NCI-H69 (cell line): ENCODE measurements at regions not wholly inside any gene's neighbourhood (a gene's known extent, or its start where the extent isn't known, plus 50 kb on each side); places are given as distances from the start of the nearest gene placed in this dataset.

Source experiments
- DNase-seq: peaks from one replicate; lab custom pipeline; 2025; lab: John Stamatoyannopoulos, UW

DNA sequence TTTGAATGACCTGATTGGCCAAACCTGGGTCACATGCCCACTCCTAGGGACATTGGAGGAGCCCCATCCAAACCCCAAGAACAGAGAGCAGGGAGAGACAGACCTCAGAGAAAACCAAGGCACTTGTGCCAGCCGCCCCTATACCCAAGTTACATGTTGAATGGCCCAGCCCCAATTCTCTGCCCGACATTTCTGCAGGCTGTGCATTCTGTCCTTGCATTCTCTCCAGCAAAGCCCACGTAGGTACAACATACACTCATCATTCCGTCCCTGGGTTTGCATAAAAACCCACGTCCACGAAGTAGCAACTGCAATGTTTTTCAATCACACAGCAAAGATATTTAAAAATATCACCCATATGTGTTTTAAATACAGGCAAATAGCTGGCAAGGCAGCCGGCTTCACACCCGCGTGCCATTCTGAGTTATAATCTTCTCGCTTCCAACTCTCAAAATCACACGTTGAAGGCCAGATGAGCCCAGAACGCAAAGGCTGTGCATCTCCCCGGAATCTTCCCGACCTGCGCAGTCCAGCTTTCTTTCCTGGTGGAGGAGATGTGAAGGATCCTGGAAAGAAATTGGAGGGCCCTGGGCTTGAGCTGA, 91.7 kb upstream of the MYL2 start:
- no peak for DNase-seq

DNA sequence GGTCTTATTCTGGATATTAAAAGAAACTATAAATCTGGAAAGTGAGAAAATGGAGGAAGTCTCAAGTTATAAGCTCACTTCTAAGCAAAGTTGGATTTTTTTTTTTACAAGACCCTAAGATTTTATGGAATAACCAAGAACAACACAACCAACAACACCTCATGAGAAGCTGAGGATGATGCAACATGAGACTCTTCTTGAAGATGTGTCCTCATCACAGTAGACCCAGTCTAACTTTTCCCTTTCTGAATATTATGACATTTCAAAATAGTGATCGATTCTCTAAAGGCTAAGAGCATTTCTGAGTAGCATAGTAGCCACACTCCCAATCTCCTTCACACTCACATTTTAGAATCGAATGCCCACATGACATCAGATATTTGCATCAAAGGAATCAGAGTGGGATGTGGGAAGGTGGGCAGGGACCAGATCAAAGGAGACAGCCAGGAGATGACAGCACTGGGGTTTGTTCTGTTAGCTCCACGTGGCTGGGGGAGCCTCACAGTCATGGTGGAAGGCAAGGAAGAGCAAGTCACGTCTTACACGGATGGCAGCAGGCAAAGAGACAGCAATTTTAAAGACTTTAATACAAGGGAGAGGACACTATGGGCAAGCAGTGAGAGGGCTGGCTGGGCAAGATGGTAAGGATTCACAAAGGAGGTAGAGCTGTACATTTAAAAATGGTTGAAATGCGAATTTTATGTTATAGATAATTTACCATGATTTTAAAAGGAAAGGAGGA, 90.7 kb upstream of the MYL2 start:
- no peak for DNase-seq

DNA sequence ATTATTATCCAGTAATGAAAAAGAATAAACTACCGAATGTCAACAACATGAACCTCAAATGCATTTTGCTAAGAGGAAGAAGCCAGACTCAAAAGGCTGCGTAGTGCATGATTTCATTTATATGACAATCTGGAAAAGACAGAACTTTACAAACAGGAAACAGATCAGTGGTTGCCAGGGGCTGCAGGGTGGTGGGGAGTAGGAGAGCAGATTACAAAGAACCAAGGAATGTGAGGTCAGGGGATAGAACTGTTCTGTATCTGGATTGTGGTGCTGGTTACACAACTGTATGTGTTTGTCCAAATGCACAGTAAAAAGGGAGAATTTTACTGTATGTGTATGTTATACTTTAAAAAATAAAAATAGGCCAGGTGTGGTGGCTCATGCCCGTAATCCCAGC, 89.7 kb upstream of the MYL2 start:
- no peak for DNase-seq

GRCh38 chr12:111006621-111007020, 86.2 kb upstream of the MYL2 start:
- no peak for DNase-seq

DNA sequence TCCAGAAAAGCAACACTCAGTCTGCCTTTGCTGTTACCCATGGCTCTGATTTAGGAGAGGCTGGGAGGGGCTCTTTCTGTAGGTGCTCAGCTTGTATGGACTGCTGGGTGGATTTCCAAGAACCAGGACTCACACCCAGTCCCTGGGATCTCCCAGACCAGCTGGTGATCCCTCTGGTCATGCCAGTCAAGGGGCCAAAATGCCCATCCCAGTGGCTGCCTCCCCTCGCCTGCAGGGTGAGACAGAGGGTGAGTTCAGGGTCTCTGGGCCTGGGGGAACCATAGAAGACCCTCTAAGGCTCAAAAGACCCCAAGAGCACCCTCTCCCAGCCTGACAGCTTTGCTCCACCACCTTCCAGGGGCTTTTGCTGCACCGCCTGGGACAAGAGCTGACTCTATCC, 78.6 kb upstream of the MYL2 start:
- no peak for DNase-seq

DNA sequence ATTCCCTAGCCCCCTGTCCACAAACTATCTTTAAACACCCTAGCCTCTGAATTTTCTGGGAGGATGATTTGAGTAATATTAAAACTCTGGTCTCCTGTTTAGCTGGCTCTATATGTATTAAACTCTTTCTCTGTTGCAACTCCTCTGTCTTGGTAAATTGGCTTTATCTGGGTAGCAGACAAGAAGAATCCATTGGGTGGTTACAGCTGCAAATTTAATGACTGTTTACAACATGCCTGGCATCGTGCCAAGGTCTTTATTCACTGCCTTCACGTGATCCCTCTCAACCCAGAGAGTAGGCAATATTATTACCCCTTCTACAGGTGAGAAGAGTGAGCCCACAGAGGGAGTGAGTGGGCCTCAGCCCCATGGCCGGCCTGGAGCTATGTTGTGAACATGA, 77.8 kb upstream of the MYL2 start:
- peak; percentile 29 for DNase-seq

DNA sequence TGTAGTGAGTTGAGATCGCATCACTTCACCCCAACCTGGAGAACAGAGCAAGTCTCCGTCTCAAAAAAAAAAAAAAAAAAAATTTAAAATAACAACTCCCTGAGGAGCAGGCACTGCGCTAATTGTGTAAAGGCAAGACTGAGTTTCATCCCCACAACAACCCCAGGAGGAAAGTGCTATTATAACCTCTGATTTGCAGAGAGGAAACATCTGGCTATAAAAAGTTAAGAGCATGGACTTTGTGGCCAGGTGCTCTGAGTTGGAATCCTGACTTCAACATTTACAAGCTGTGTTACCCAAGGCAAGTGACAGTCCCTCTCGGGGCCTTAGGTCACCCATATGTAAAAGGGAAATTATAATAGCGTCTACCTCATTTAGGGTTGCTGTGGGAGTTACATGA, 76.0 kb upstream of the MYL2 start:
- no peak for DNase-seq

DNA sequence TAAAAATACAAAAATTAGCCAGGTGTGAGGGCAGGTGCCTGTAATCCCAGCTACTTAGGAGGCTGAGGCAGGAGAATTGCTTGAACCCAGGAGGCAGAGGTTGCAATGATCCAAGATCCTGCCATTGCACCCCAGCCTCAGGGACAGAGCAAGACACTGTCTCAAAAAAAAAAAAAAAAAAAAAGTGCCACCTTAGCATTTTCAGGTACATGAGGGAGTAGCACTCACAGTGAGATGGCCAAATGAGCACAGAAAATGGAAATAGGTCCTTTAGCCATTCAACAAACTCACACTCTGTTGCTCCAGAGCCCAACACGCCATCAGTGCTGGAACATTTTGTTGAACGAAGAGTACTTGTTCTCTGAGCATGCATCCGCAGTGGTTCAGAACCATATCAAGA, 75.2 kb upstream of the MYL2 start:
- DNase-seq: no peak

GRCh38 chr12:110995016-110995415, 74.6 kb upstream of the MYL2 start:
- no peak for DNase-seq

DNA sequence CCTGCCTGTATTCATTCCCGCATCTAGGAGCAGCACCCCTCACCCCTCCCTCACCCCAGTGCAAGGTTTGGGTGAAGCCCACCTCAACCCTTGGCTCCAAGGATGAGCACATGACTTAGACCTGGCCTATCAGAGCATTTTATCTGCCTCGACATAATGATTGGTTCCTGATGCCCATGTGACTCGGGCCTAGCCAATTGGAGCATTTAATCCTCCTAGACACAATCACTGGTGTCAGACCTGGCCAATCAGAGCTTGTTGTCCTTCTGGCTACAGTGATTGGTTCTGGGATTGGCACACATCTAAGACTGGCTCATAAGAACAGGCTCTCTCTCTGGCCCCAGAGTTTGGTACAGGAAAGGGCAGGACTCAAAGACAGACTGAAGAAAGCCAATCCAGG, 73.1 kb upstream of the MYL2 start:
- no peak for DNase-seq

DNA sequence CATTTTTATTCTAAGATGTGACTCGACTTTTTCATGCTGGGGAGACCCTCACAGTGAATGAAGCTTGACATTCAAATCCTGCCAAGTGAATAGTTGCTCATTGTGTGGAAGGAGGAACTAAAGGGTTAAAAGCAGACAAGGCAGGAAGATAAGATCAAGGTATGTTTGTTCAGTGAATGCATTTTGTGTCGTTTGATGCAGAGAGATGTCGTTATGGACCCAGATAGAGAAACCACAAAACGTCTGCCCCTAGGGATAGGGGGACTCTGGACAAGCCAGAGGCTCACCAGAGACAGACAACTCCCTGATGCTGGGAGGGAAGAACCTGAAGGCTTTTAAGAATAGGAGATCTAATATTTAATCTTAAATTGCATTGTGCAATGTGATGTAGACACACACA, 72.5 kb upstream of the MYL2 start:
- no peak for DNase-seq

- peak; percentile 63 for DNase-seq
Observed at GRCh38 chr12:110983811-110984210, 63.4 kb upstream of the MYL2 start.

GRCh38 chr12:110972866-110973265, 52.5 kb upstream of the MYL2 start:
- DNase-seq: no peak

GRCh38 chr12:110971936-110972335, 51.6 kb upstream of the MYL2 start:
- no peak for DNase-seq

DNA sequence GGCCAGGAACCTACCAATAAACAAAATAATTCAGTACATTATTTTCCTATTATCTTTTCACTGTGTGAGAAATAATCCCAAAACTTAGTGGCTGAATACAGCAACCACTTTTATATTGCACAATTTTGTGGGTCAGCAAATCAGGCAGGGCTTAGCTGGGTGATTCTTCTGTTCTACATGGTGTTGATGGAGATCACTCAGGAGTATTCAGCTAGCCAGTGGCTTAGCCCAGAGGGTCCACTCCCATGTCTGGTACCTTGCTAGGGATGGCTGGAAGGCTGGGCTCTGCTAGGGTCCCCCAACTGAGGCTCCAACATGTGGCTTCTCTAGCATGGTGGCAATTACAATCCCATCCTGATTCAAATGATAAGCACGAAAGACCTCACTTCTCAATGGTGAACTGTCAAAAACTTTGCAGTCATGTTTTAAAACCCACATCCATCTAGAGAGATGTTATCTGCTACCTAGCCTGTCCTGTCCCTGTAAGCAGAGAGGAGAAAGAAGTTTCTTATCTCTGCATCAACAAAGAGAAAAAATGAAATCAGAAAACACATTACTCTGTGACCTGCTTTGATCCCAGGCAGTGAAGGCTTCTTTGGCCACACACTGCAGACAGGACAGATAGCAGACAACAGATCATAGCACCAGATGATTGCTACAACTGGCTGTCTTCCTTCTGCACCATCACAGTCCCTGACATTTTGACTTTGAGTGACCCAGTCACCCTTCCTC, 51.0 kb upstream of the MYL2 start:
- DNase-seq: no peak
